HG03097 (cell line): ENCODE measurements at regions not wholly inside any gene's neighbourhood (a gene's known extent, or its start where the extent isn't known, plus 50 kb on each side); places are given as distances from the start of the nearest gene placed in this dataset.
"Not testable (repeated sequence)": the region's sequence is repeated elsewhere in the genome, so short reads cannot be mapped to it uniquely, and the experiment has no call there.

Experiments used
- ATAC-seq: cut with Tn5 transposase; IDR thresholded peaks from one replicate; pipeline ENCODE4 v1.9.1; 2021; ENCODE audit not compliant: unreplicated experiment, low FRiP score

GRCh38 chr14:34303811-34304210, 158.2 kb downstream of the SPTSSA start:
- ATAC-seq: no peak

DNA sequence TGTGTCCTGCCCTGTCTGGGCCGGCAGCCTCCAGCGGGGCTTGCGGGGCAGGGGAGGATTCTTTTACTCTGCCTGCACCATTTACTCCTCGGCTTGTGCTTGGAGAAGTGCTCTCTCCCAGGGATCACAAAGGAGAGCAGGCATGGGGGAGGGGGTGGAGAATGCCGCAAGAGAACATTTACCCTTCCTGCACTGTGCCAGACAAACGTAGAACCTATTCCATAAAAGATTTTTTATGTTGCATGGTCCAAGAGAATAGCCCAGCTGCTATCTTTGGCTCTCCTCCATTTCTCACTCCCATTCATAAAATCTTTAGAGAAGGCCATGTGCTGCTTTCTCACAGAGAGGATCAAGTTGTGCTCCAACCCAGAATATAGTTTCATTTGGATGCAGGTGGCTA, 159.4 kb downstream of the SPTSSA start:
- ATAC-seq: no peak

DNA sequence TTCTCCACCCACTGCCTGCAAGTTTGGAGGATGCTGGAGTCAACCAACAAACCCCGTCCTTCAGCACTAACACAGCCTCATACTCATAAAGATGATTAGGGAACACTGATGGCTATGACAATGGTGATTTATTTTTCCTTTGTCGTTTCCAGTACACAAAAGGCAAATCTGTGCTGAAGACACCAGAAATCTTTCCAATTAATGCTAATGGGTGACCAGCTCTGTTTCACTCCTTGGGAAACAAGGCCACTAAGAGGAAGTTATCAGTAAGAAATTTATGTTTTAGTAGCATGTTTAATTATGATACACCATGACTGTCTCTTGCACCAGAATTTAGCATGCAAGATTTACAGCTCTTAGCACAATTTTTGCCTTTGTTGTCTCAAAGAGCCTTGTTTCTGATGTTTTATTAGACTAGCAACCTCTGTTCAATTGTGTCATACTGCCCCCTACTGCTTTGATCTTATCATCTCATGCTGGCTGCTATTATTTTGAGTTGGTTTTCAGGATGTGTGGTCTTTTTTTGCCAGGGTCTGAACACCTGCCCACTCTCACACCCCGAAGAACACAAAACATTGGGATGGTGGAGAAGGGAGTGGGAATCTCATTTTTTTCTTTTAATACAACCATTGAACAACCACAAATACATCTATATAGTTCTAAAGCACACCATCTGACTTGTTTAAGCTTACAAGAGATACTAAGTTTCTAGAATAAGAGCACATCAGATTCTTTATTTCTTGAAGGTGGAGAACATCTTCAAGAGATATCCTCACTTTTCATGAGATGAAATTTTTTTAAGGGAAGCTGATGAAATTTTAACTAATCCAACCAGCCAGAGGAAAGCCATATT, 160.9 kb downstream of the SPTSSA start:
- no peak for ATAC-seq

- ATAC-seq: no peak
These were observed 161.7 kb downstream of the SPTSSA start for GRCh38 chr14:34300330-34300729.

- ATAC-seq: no peak
These were observed 162.7 kb downstream of the SPTSSA start for GRCh38 chr14:34299360-34299759.

DNA sequence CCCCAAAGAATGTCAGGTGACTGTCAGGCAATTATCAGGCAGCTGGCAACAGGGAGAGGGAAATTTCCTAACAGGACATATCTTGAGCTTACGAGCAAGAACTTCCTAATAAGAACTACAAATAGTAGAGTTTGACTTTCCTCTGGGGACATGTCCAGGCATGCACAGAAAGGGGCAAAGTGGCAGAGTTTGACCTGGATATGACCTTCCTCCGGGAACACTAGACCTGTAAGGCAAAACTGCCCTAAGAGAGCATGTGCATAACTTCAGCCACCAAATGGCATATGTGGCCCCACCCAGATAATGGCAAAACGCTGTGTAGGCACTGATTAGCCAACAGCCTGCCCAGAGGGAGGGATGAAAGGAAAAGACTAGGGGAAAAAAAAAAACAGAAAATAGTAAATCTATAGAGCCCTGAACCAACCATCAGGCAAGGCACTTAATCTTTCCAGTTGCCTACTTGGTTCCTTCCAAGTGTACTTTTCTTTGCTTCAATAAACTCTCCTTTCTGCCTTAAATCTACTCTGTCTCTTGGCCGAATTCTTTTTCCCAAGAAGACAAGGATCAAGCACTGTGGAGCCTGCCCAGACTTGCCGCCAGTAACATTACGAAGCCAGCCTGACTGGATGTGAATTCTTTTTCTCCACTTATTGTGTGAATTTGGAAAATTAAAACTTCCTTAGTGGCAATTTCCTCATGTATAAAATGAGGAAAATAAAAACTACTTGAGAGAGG, 164.1 kb downstream of the SPTSSA start:
- ATAC-seq: no peak

- ATAC-seq: no peak
These were observed 178.4 kb downstream of the SPTSSA start for GRCh38 chr14:34283590-34283989.

DNA sequence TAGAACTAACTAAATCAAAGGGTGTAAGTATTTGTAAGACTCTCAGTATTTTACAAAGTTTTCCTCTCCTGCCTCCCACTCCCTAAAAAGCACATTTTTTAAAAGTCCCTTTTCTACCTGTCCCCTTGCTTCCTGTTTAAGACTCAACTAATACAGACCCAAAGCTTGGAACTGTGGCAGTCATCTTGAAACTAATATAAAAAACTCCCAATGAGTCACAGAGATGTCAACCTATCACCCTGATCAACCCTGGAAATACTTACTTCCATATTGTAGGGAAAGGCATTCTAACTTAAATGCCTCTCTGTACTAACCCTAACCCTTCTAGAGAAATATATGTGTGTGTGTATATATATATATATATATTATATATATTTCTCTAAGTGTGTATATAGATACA, 184.8 kb downstream of the SPTSSA start:
- ATAC-seq: no peak

DNA sequence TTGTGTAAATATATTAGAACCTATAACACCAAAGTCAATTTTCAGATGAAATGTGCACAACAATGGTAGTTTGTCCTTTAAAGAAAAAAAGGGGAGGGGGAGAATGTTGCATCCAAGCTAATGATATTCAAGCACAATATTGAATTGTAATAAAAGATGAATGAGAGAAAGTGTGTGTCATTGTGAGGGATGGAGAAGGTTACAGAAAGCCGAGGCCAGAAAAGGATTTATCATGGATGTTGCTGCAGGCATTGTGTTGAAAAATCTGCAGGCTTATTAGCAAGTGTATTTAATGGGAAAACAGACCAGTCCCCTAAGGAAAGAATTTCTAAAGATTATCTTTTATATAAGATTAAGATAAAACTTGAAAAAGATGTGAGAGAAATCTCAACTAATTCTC, 186.5 kb downstream of the SPTSSA start:
- ATAC-seq: no peak

DNA sequence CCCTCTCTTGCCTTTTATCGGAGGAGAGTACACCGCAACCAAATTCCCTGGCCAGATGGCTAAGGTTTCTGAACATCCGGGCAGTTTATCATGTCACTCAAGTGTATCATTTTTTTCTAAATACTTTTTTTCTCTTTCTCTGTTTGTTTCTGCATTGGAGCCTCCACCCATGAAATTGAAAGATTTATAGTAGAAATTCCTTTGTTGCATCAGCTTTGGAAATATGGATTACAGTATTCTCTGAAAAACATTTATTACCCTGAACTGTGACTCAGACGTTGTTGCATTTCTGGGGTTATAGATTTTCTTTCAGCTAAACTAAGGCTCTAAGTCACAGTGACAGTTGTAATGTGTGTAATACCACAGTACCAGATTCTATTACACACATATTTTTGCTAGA, 187.0 kb downstream of the SPTSSA start:
- no peak for ATAC-seq

DNA sequence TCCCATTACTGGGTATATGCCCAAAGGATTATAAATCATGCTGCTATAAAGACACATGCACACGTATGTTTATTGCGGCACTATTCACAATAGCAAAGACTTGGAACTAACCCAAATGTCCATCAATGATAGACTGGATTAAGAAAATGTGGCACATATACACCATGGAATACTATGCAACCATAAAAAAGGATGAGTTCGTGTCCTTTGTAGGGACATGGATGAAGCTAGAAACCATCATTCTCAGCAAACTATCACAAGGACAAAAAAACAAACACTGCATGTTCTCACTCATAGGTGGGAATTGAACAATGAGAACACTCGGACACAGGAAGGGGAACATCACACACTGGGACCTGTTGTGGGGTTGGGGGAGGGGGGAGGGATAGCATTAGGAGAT, 188.3 kb downstream of the SPTSSA start:
- not testable (repeated sequence) for ATAC-seq

- no peak for ATAC-seq
These were observed 191.7 kb downstream of the SPTSSA start for GRCh38 chr14:34270361-34270760.

DNA sequence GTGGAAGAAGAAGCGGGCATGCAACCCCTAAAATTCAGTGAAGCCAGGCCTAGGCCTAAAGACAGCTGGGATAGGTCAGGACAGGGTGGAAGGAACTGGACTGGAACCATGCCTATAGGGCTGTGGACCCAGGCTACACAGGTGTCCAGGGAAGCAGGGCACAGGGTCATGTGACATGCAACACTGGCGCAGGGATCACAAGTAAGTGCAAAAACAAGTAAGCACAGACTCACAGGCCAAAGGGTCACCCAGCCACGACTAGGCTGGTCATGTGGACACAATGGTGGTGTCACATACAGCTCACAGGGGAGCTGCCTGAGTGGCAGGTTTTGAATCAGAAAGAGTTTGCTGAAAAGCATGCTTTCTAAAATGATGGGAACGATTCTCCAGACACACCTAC, 195.7 kb downstream of the SPTSSA start:
- no peak for ATAC-seq

DNA sequence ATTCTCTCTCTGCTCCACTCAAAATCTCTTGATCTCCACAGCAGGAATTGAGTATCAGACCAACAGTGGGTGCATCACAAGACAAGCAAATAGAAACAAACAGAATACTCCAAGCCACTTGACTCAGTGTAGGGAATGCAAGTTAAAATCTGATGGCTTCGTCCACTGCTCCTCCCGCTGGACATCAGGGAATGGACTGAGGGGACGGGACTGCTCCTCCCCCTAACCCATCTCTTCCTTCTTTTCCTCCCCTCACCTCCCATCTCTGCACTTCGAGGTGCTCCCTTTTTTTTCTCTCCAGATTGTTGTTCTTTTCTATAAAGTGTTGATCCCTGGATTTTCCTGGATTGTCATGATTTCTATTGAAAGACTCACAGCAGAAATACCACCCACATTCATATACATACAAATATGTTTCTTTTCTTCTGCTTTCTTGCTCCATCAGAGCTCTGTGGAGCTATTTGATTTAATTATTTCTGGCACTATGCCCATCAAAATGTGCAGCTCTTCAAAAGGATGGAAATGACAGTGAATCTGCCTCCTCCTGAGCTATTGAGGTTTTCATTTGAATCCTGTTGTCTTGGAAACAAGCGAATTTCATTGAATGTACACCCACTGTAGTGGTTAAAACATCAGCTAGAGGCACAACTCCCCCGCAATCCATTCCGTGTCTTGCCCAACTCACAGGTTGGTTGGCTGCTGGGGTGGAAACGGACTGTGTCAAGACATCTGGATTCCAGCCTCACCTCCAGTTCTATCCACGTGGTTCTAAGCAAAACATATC, 199.7 kb downstream of the SPTSSA start:
- ATAC-seq: no peak

- ATAC-seq: no peak
These were observed 202.0 kb downstream of the SPTSSA start for GRCh38 chr14:34259996-34260395.

DNA sequence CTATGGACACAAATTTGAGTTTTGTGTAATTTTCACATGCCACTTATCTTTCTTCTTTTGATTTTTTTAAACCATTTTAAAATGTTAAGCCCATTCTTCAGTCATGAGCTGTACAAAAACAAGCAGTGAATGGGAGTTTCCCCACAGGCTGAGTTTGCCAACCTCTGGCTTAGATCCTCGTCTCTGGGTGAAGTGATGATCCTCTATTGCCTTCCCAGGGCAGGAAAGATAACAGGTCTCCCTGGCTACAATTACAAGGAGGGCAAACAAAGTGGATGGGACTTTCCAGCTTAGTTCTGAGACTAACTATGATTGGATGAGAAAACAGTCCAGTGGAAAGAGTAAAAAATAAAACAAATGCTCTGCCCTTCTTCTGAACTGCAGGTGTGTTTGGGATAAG, 203.7 kb downstream of the SPTSSA start:
- no peak for ATAC-seq

GRCh38 chr14:34257505-34257904, 204.5 kb downstream of the SPTSSA start:
- ATAC-seq: no peak

- no peak for ATAC-seq
These were observed 205.8 kb downstream of the SPTSSA start for GRCh38 chr14:34256223-34256622.

DNA sequence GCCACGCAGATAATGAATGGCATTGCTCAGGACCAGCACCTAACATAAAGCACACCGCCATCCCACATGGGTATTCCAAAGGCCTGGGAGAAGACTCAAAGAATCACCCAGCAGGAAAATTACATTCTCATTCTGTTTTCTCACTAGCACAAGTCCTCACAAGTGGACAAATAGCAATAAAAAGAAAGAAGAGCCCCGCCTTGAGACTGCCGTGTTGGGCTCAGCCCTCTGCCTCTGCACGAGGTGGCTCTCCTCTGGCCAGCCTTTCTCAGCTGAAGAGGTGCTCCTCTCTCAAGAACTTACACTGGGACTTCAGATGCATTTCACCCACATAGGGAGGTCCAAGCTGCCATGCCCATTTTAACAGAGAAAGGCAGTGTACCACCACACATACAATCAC, 207.5 kb downstream of the SPTSSA start:
- no peak for ATAC-seq

DNA sequence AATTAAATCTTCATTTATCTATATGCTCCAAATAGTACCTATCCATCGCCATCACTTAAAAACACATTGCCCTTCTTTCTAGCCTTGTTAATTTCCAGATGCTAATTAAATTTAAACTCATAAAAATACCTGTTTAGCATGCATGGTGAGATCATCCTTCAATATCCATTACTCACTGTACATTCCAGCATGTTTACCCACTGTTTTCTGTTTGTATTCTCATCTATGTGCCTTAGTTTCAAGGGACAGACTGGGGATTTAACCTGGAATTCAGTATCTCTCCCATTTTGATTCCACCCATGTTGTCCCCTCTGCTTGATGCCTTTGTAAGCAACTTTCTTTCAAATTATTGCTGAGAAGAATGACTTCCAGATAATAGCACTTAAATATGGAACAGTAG, 208.0 kb downstream of the SPTSSA start:
- ATAC-seq: no peak

GRCh38 chr14:34252227-34252626, 209.8 kb downstream of the SPTSSA start:
- no peak for ATAC-seq
